Progenitor cell of endocrine pancreas (in vitro differentiated cells): ENCODE measurements at regions not wholly inside any gene's neighbourhood (a gene's known extent, or its start where the extent isn't known, plus 50 kb on each side); places are given as distances from the start of the nearest gene placed in this dataset.

Experiments used
- DNase-seq: peaks from one replicate; pipeline ENCODE4 v3.0.0; 2021; ENCODE audit warnings: low spot score; ENCODE audit not compliant: unreplicated experiment
- H3K27ac Mint-ChIP-seq: 2 replicates; pipeline ENCODE4 v1.8.0; 2021; ENCODE audit warnings: mild to moderate bottlenecking, moderate library complexity, mixed read lengths
- H3K27me3 Mint-ChIP-seq: 2 replicates; pipeline ENCODE4 v1.8.0; 2021; ENCODE audit warnings: mixed read lengths
- H3K36me3 Mint-ChIP-seq: 2 replicates; pipeline ENCODE4 v1.8.0; 2022; ENCODE audit warnings: mixed read lengths; ENCODE audit not compliant: insufficient read depth
- H3K4me1 Mint-ChIP-seq: 2 replicates; pipeline ENCODE4 v1.8.0; 2021; ENCODE audit warnings: low read depth, mixed read lengths
- H3K4me3 Mint-ChIP-seq: 2 replicates; pipeline ENCODE4 v1.8.0; 2021; ENCODE audit warnings: low read depth, mild to moderate bottlenecking, moderate library complexity, mixed read lengths
- H3K9me3 Mint-ChIP-seq: 2 replicates; pipeline ENCODE4 v1.8.0; 2021; ENCODE audit warnings: low read depth, mixed read lengths
- CTCF ChIP-seq: fragments of 200-600 bp; sonication (generic); IDR thresholded peaks from one replicate; pipeline ENCODE4 v1.5.0; 2021; ENCODE audit warnings: antibody characterized with exemption, mild to moderate bottlenecking; ENCODE audit not compliant: unreplicated experiment

- peaks cover 1% of the 10 kb centered on the region for H3K36me3 Mint-ChIP-seq
- no peak overlapping the region for H3K27ac Mint-ChIP-seq
- peaks cover 14% of the 10 kb centered on the region for H3K4me1 Mint-ChIP-seq
- H3K27me3 Mint-ChIP-seq, result no peaks in the 10 kb centered on the region
- DNase-seq, result no peak
- H3K4me3 Mint-ChIP-seq, result no peak overlapping the region
- no peak for TF ChIP-seq CTCF
- no peaks in the 10 kb centered on the region for H3K9me3 Mint-ChIP-seq
These were observed 156.8 kb upstream of the STK17B start for GRCh38 chr2:196328088-196328680.

DNA sequence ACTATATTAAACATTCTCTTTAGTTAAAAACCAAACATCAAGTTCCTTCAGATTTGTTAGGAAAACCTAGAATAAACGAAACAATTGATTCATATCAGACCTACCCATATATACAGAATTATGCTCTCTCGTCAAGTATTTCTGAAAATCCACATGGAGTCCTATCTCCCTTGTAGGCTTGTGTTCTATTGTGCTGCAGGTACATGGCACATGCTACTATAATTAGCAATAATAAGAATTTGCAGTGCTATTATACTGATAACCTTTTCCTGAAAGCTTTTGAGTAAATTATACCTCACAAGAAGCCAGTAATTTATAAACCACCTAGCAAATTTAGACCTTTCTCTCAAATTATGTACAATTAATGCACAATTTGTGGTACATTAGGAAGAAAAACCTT, 158.6 kb upstream of the STK17B start:
- H3K27me3 Mint-ChIP-seq, result no peaks in the 10 kb centered on the region
- H3K27ac Mint-ChIP-seq, result no peak overlapping the region
- DNase-seq, result no peak
- no peak for TF ChIP-seq CTCF
- H3K4me1 Mint-ChIP-seq, result peaks cover 8% of the 10 kb centered on the region
- no peaks in the 10 kb centered on the region for H3K9me3 Mint-ChIP-seq
- no peak overlapping the region for H3K4me3 Mint-ChIP-seq
- H3K36me3 Mint-ChIP-seq, result peaks cover 1% of the 10 kb centered on the region

DNA sequence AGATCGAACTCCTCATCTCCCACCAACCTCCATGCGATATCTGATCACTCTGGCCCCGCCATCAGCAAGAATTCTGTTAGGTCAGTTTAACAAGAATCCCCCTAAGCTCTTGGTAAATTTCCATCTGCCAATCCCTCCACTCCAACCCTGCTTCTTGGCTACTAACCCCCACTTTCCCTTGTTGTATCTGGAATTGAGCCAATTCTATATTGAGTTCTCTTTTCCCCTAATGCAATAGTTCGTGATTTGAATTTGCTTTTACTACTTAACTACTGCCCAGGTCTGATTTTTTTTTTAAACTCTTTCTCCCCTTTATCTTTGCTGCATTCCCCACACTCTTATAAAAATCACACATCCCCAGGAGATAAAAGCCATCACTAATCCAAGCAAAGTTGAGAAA, 159.3 kb upstream of the STK17B start:
- H3K4me1 Mint-ChIP-seq, result peaks cover 3% of the 10 kb centered on the region
- H3K27ac Mint-ChIP-seq, result no peak overlapping the region
- DNase-seq, result no peak
- no peaks in the 10 kb centered on the region for H3K27me3 Mint-ChIP-seq
- no peaks in the 10 kb centered on the region for H3K9me3 Mint-ChIP-seq
- peaks cover 1% of the 10 kb centered on the region for H3K36me3 Mint-ChIP-seq
- no peak overlapping the region for H3K4me3 Mint-ChIP-seq
- TF ChIP-seq CTCF, result no peak

DNA sequence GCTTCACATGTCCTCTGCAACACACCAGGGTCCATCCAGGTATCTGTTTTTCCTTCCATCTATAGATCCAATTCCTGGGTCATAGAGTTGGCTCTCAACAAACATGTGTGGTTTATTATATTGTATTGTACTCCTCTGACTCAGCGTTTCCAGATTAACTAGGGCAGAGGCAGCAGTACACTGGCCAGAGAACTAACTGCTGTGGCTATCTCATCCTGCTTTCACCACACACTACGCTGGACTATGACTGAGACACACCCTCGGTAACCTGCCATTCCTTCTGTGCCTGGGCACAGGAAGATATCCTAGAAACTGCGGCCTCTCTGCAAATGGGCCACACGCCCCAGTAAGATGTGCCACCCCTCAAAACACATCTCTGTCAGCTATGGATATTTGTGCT, 159.8 kb upstream of the STK17B start:
- Mint-ChIP-seq H3K9me3 (no peaks in the 10 kb centered on the region), H3K4me3 (no peak overlapping the region), H3K27ac (no peak overlapping the region)

DNA sequence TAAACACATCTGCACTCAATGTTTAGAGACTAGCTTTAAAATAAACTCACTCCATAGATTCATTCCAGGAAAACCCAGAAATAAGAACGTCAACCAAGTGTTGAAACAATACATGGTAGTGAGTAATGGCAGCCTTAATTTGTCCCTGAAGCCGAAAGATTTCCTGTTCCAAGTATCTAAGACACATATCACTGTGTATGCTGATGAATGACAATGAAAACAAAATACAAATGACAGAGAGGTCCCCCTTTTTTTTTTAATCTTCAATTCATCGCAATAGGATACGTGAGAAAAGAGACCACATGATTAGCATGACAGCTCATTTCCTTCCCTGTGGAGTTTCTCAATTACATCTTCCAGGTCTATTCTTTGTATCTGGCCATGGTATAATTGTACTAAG, 160.5 kb upstream of the STK17B start:
- no peak for TF ChIP-seq CTCF
- no peak overlapping the region for H3K27ac Mint-ChIP-seq
- no peaks in the 10 kb centered on the region for H3K27me3 Mint-ChIP-seq
- H3K9me3 Mint-ChIP-seq, result no peaks in the 10 kb centered on the region
- H3K4me3 Mint-ChIP-seq, result no peak overlapping the region
- DNase-seq, result no peak
- no peaks in the 10 kb centered on the region for H3K4me1 Mint-ChIP-seq
- H3K36me3 Mint-ChIP-seq, result no peaks in the 10 kb centered on the region

More for the DNA sequence above, 159.8 kb upstream of the STK17B start:
- Mint-ChIP-seq H3K27me3 (no peaks in the 10 kb centered on the region), H3K36me3 (peaks cover under 1% of the 10 kb centered on the region), H3K4me1 (no peaks in the 10 kb centered on the region)
- no peak for TF ChIP-seq CTCF
- no peak for DNase-seq
